ENCODE measurements at regions not wholly inside any gene's neighbourhood (a gene's known extent, or its start where the extent isn't known, plus 50 kb on each side); places are given as distances from the start of the nearest gene placed in this dataset.

- TF ChIP-seq PATZ1 (CRISPR knock-in tag; IDR thresholded peaks at IDR 0.05; ENCODE audit: borderline replicate concordance): no peak
- TF ChIP-seq ISL1 (CRISPR knock-in tag; IDR thresholded peaks at IDR 0.05): peak; percentile 81
- 0 out of 2 replicates have a peak, but pooled peaks have one; percentile 35 for TF ChIP-seq ZC3H10 (CRISPR knock-in tag; IDR thresholded peaks at IDR 0.05)
- peak; percentile 10; the same call in 1 of the 3 replicates for ATAC-seq
These were observed 57.4 kb upstream of the HECTD2 start for GRCh38 chr10:91352760-91353159.

- no peak for ATAC-seq
- TF ChIP-seq OSR1 (CRISPR knock-in tag; IDR thresholded peaks at IDR 0.05) (no peak), ZC3H10 (CRISPR knock-in tag; IDR thresholded peaks at IDR 0.05) (no peak), PPARA (CRISPR knock-in tag; IDR thresholded peaks at IDR 0.05; ENCODE audit: borderline replicate concordance) (no peak), SNAI2 (CRISPR knock-in tag; IDR thresholded peaks at IDR 0.05) (no peak), RARB (CRISPR knock-in tag; IDR thresholded peaks at IDR 0.05) (no peak), ESRRG (CRISPR knock-in tag; IDR thresholded peaks at IDR 0.05) (no peak), ARNTL (CRISPR knock-in tag; IDR thresholded peaks at IDR 0.05; ENCODE audit: borderline replicate concordance, low read depth) (no peak)
These were observed 55.7 kb upstream of the HECTD2 start for GRCh38 chr10:91354166-91355075.

- no peak for ATAC-seq
- TF ChIP-seq POU6F1 (CRISPR knock-in tag; IDR thresholded peaks at IDR 0.05; ENCODE audit: borderline replicate concordance, low read depth) (no peak), ARNTL (CRISPR knock-in tag; IDR thresholded peaks at IDR 0.05; ENCODE audit: borderline replicate concordance, low read depth) (no peak), ZNF565 (CRISPR knock-in tag; conservative IDR thresholded peaks at IDR 0.05; ENCODE audit: low read depth) (no peak), ISL1 (CRISPR knock-in tag; IDR thresholded peaks at IDR 0.05) (no peak), CSRNP3 (CRISPR knock-in tag; IDR thresholded peaks at IDR 0.05) (no peak), SNAI2 (CRISPR knock-in tag; IDR thresholded peaks at IDR 0.05) (no peak), TSHZ2 (CRISPR knock-in tag; IDR thresholded peaks at IDR 0.05) (no peak), ESRRG (CRISPR knock-in tag; IDR thresholded peaks at IDR 0.05) (no peak), PPARA (CRISPR knock-in tag; IDR thresholded peaks at IDR 0.05; ENCODE audit: borderline replicate concordance) (no peak), TOX (CRISPR knock-in tag; IDR thresholded peaks at IDR 0.05; ENCODE audit: borderline replicate concordance) (no peak)
These were observed 54.1 kb upstream of the HECTD2 start for GRCh38 chr10:91355998-91356397.

GRCh38 chr10:91357497-91357896, 52.6 kb upstream of the HECTD2 start:
- no peak for ATAC-seq
- TF ChIP-seq ZNF70 (CRISPR knock-in tag; IDR thresholded peaks at IDR 0.05) (no peak), TSHZ2 (CRISPR knock-in tag; IDR thresholded peaks at IDR 0.05) (no peak), ZFP30 (CRISPR knock-in tag; IDR thresholded peaks at IDR 0.05) (no peak), CSDC2 (CRISPR knock-in tag; IDR thresholded peaks at IDR 0.05) (no peak), RARB (CRISPR knock-in tag; IDR thresholded peaks at IDR 0.05) (no peak), OSR1 (CRISPR knock-in tag; IDR thresholded peaks at IDR 0.05) (no peak), ISL1 (CRISPR knock-in tag; IDR thresholded peaks at IDR 0.05) (no peak)
